Erythroblast (primary cell): ENCODE measurements at regions not wholly inside any gene's neighbourhood (a gene's known extent, or its start where the extent isn't known, plus 50 kb on each side); places are given as distances from the start of the nearest gene placed in this dataset.
"Not testable (repeated sequence)": the region's sequence is repeated elsewhere in the genome, so short reads cannot be mapped to it uniquely, and the experiment has no call there.

ENCODE experiments used
- DNase-seq, 2 experiments: peaks; one replicate each; lab custom pipeline; 2025; lab: John Stamatoyannopoulos, UW
- GATA1 ChIP-seq: IDR thresholded peaks from 2 replicates; pipeline ENCODE4 v1.6.1; 2011; ENCODE audit warnings: low read depth, mild to moderate bottlenecking, control low read depth, low read length, moderate library complexity
- POLR2A ChIP-seq: IDR thresholded peaks from 2 replicates; pipeline ENCODE4 v1.6.1; 2011; ENCODE audit warnings: mild to moderate bottlenecking, low read length

GRCh38 chr12:59517522-59517921, 78.3 kb upstream of the SLC16A7 start:
- no peak for TF ChIP-seq GATA1
- DNase-seq, result no peak

GRCh38 chr12:59500915-59501314, 94.9 kb upstream of the SLC16A7 start:
- DNase-seq, result no peak
- TF ChIP-seq POLR2A (no peak), GATA1 (no peak)

- TF ChIP-seq POLR2A (no peak), GATA1 (no peak)
- DNase-seq, result no peak
These were observed 95.5 kb upstream of the SLC16A7 start for GRCh38 chr12:59500335-59500734.

GRCh38 chr12:59499774-59500173, 96.1 kb upstream of the SLC16A7 start:
- DNase-seq, result no peak
- TF ChIP-seq GATA1 (no peak), POLR2A (no peak)

- DNase-seq, result no peak
- no peak for TF ChIP-seq POLR2A
- TF ChIP-seq GATA1, result no peak
These were observed 101.2 kb upstream of the SLC16A7 start for GRCh38 chr12:59494617-59495016.

GRCh38 chr12:59491877-59492276, 104.0 kb upstream of the SLC16A7 start:
- DNase-seq, result no peak
- no peak for TF ChIP-seq GATA1
- TF ChIP-seq POLR2A, result no peak

GRCh38 chr12:59486827-59487226, 109.0 kb upstream of the SLC16A7 start:
- no peak for TF ChIP-seq POLR2A
- TF ChIP-seq GATA1, result no peak
- no peak for DNase-seq

GRCh38 chr12:59484575-59484974, 111.3 kb upstream of the SLC16A7 start:
- TF ChIP-seq GATA1 (no peak), POLR2A (no peak)
- DNase-seq, result no peak

- DNase-seq, result not testable (repeated sequence)
These were observed 121.6 kb upstream of the SLC16A7 start for GRCh38 chr12:59474236-59474635.

GRCh38 chr12:59472273-59472672, 123.6 kb upstream of the SLC16A7 start:
- no peak for TF ChIP-seq POLR2A
- TF ChIP-seq GATA1, result no peak
- DNase-seq, result no peak

GRCh38 chr12:59459966-59460660, 135.7 kb upstream of the SLC16A7 start:
- no peak for DNase-seq
- TF ChIP-seq POLR2A, result no peak
- TF ChIP-seq GATA1, result no peak

GRCh38 chr12:59453475-59453874, 142.4 kb upstream of the SLC16A7 start:
- no peak for DNase-seq
- TF ChIP-seq GATA1 (no peak), POLR2A (no peak)

GRCh38 chr12:59452746-59453145, 143.1 kb upstream of the SLC16A7 start:
- DNase-seq, result no peak
- TF ChIP-seq GATA1, result no peak

GRCh38 chr12:59452259-59452658, 143.6 kb upstream of the SLC16A7 start:
- TF ChIP-seq POLR2A, result no peak
- no peak for TF ChIP-seq GATA1
- DNase-seq, result no peak

GRCh38 chr12:59446116-59446515, 149.7 kb upstream of the SLC16A7 start:
- no peak for DNase-seq
- TF ChIP-seq GATA1 (no peak), POLR2A (no peak)
